HepG2 (cell line): ENCODE measurements at regions not wholly inside any gene's neighbourhood (a gene's known extent, or its start where the extent isn't known, plus 50 kb on each side); places are given as distances from the start of the nearest gene placed in this dataset.

Source experiments
- CTCF ChIP-seq: sonication (generic); formaldehyde crosslinking; IDR thresholded peaks from 2 replicates; pipeline ENCODE4 v1.5.0; 2020; ENCODE audit warnings: mild to moderate bottlenecking, missing genetic modification reagents, moderate library complexity
- EED ChIP-seq: sonication (generic); formaldehyde crosslinking; IDR thresholded peaks from 2 replicates; pipeline ENCODE4 v1.5.0; 2020; ENCODE audit warnings: mild to moderate bottlenecking, missing genetic modification reagents
- ELF4 ChIP-seq: sonication (generic); formaldehyde crosslinking; IDR thresholded peaks from 2 replicates; pipeline ENCODE4 v1.5.0; 2020; ENCODE audit warnings: missing genetic modification reagents, mild to moderate bottlenecking, moderate library complexity, borderline replicate concordance
- EP300 ChIP-seq, 3 experiments: sonication (generic) in 1 of 3; formaldehyde crosslinking in 1 of 3; IDR thresholded peaks; 2 replicates each; pipeline versions ENCODE4 v1.5.1 to v1.6.1; 2011 to 2020; ENCODE audit warnings: low read depth in 2 of 3, low read length in 2 of 3, borderline replicate concordance in 1 of 3, improper control_type of control experiment in 1 of 3, mild to moderate bottlenecking in 1 of 3, missing genetic modification reagents in 1 of 3, moderate library complexity in 1 of 3
- MAFF ChIP-seq: IDR thresholded peaks from 2 replicates; pipeline ENCODE4 v1.6.1; 2011; ENCODE audit warnings: low read depth, low read length, improper control_type of control experiment
- PBX3 ChIP-seq: sonication (generic); formaldehyde crosslinking; IDR thresholded peaks from 2 replicates; pipeline ENCODE4 v1.8.1; 2023; ENCODE audit warnings: missing genetic modification reagents, inconsistent platforms, borderline replicate concordance
- POLR2A ChIP-seq, 2 experiments: IDR thresholded peaks; 2 replicates each; pipeline ENCODE4 v1.6.1; 2011; ENCODE audit warnings: low read depth in 2 of 2, low read length in 2 of 2, mild to moderate bottlenecking in 1 of 2, moderate library complexity in 1 of 2; ENCODE audit not compliant: insufficient read depth in 1 of 2
- RXRA ChIP-seq: sonication (generic); formaldehyde crosslinking; IDR thresholded peaks from 2 replicates; pipeline ENCODE4 v1.5.1; 2020; ENCODE audit warnings: missing genetic modification reagents
- TOE1 ChIP-seq: sonication (generic); formaldehyde crosslinking; IDR thresholded peaks from 2 replicates; pipeline ENCODE4 v1.4.0; 2020; ENCODE audit warnings: mild to moderate bottlenecking, missing genetic modification reagents
- ZNF326 ChIP-seq: sonication (generic); formaldehyde crosslinking; IDR thresholded peaks from 2 replicates; pipeline ENCODE4 v1.4.0; 2020; ENCODE audit warnings: missing genetic modification reagents, borderline replicate concordance

- no peak for TF ChIP-seq POLR2A (IDR thresholded peaks at IDR 0.05; ENCODE audit: insufficient read depth in 1 of 2, low read depth in 2 of 2, low read length in 2 of 2)
- TF ChIP-seq PBX3 (CRISPR knock-in tag), result no peak
- no peak for TF ChIP-seq ZNF326 (CRISPR knock-in tag)
- TF ChIP-seq CTCF (CRISPR knock-in tag), result no peak
- no peak for TF ChIP-seq RXRA (CRISPR knock-in tag)
- TF ChIP-seq MAFF, result no peak
- no peak for TF ChIP-seq EP300 (IDR thresholded peaks at IDR 0.05; ENCODE audit: low read depth in 2 of 2, low read length in 2 of 2)
- TF ChIP-seq EP300 (CRISPR knock-in tag; IDR thresholded peaks at IDR 0.05; ENCODE audit: borderline replicate concordance), result no peak
- no peak for TF ChIP-seq EED (CRISPR knock-in tag)
- no peak for TF ChIP-seq TOE1 (CRISPR knock-in tag)
- TF ChIP-seq ELF4 (CRISPR knock-in tag), result no peak
Observed at GRCh38 chr5:24850926-24851486, 206.2 kb upstream of the CDH10 start.
